ENCODE measurements at regions not wholly inside any gene's neighbourhood (a gene's known extent, or its start where the extent isn't known, plus 50 kb on each side); places are given as distances from the start of the nearest gene placed in this dataset.

GRCh38 chr11:28461846-28462245 is 353.7 kb downstream of the METTL15 start:
- CTCF ChIA-PET, result no interaction called here
- no peak for DNase-seq
- no peak overlapping the region for H3K4me3 ChIP-seq (ENCODE audit: low read depth, low read length)
- no peaks in the 10 kb centered on the region for H3K27me3 ChIP-seq (replicated peaks; ENCODE audit: control insufficient read depth, insufficient read depth, low read length)
- no peaks in the 10 kb centered on the region for H3K9me3 ChIP-seq
- H3K27me3 Mint-ChIP-seq (ENCODE audit: insufficient read depth, unreplicated experiment), result no peaks in the 10 kb centered on the region
- no peak overlapping the region for H3K4me3 Mint-ChIP-seq (ENCODE audit: unreplicated experiment)
- H3K36me3 Mint-ChIP-seq (ENCODE audit: insufficient read depth, unreplicated experiment), result no peaks in the 10 kb centered on the region
- no peaks in the 10 kb centered on the region for H3K36me3 ChIP-seq (ENCODE audit: control insufficient read depth, insufficient read depth, low read length)
- POLR2A ChIA-PET, result no interaction called here
- peaks cover 6% of the 10 kb centered on the region for H3K4me1 Mint-ChIP-seq (ENCODE audit: low read depth, unreplicated experiment)
- intact Hi-C loops (cut with micrococcal nuclease; ENCODE audit: unreplicated experiment), result no loop called here
- peaks cover 10% of the 10 kb centered on the region for H3K9me3 Mint-ChIP-seq (ENCODE audit: unreplicated experiment)
- no peak for TF ChIP-seq CTCF (IDR thresholded peaks at IDR 0.05; ENCODE audit: insufficient read depth in 1 of 2, low read depth in 1 of 2, low read length in 1 of 2, severe bottlenecking in 1 of 2, unreplicated experiment in 1 of 2)
- no peak overlapping the region for H3K27ac Mint-ChIP-seq (ENCODE audit: unreplicated experiment)
- no peaks in the 10 kb centered on the region for H3K4me1 ChIP-seq
- BruUV-seq (replicated peaks), result no TSS peak

- no peaks in the 10 kb centered on the region for H3K9me3 ChIP-seq
- Mint-ChIP-seq H3K4me1 (ENCODE audit: low read depth, unreplicated experiment) (peaks cover 6% of the 10 kb centered on the region), H3K9me3 (ENCODE audit: unreplicated experiment) (peaks cover 10% of the 10 kb centered on the region), H3K36me3 (ENCODE audit: insufficient read depth, unreplicated experiment) (no peaks in the 10 kb centered on the region), H3K4me3 (ENCODE audit: unreplicated experiment) (no peak overlapping the region), H3K27me3 (ENCODE audit: insufficient read depth, unreplicated experiment) (no peaks in the 10 kb centered on the region), H3K27ac (ENCODE audit: unreplicated experiment) (no peak overlapping the region)
- TF ChIP-seq CTCF (IDR thresholded peaks at IDR 0.05; ENCODE audit: insufficient read depth in 1 of 2, low read depth in 1 of 2, low read length in 1 of 2, severe bottlenecking in 1 of 2, unreplicated experiment in 1 of 2), result no peak
- ChIA-PET POLR2A (no interaction called here), CTCF (no interaction called here)
- no peaks in the 10 kb centered on the region for H3K27me3 ChIP-seq (replicated peaks; ENCODE audit: control insufficient read depth, insufficient read depth, low read length)
- H3K4me1 ChIP-seq, result no peaks in the 10 kb centered on the region
- H3K4me3 ChIP-seq (ENCODE audit: low read depth, low read length), result no peak overlapping the region
- no peak for DNase-seq
- H3K36me3 ChIP-seq (ENCODE audit: control insufficient read depth, insufficient read depth, low read length), result no peaks in the 10 kb centered on the region
- no TSS peak for BruUV-seq (replicated peaks)
- intact Hi-C loops (cut with micrococcal nuclease; ENCODE audit: unreplicated experiment), result no loop called here
Observed at GRCh38 chr11:28461338-28461737, 353.1 kb downstream of the METTL15 start.

- peaks cover 6% of the 10 kb centered on the region for H3K4me1 Mint-ChIP-seq (ENCODE audit: low read depth, unreplicated experiment)
- H3K27ac Mint-ChIP-seq (ENCODE audit: unreplicated experiment), result no peak overlapping the region
- TF ChIP-seq CTCF (IDR thresholded peaks at IDR 0.05; ENCODE audit: insufficient read depth in 1 of 2, low read depth in 1 of 2, low read length in 1 of 2, severe bottlenecking in 1 of 2, unreplicated experiment in 1 of 2), result no peak
- H3K9me3 Mint-ChIP-seq (ENCODE audit: unreplicated experiment), result peaks cover 7% of the 10 kb centered on the region
- H3K4me1 ChIP-seq, result no peaks in the 10 kb centered on the region
- BruUV-seq (replicated peaks), result no TSS peak
- DNase-seq, result no peak
- no peaks in the 10 kb centered on the region for H3K9me3 ChIP-seq
- H3K36me3 ChIP-seq (ENCODE audit: control insufficient read depth, insufficient read depth, low read length), result no peaks in the 10 kb centered on the region
- no peak overlapping the region for H3K4me3 ChIP-seq (ENCODE audit: low read depth, low read length)
- POLR2A ChIA-PET, result no interaction called here
- no peaks in the 10 kb centered on the region for H3K36me3 Mint-ChIP-seq (ENCODE audit: insufficient read depth, unreplicated experiment)
- H3K27me3 Mint-ChIP-seq (ENCODE audit: insufficient read depth, unreplicated experiment), result no peaks in the 10 kb centered on the region
- no peak overlapping the region for H3K4me3 Mint-ChIP-seq (ENCODE audit: unreplicated experiment)
- intact Hi-C loops (cut with micrococcal nuclease; ENCODE audit: unreplicated experiment), result no loop called here
- H3K27me3 ChIP-seq (replicated peaks; ENCODE audit: control insufficient read depth, insufficient read depth, low read length), result no peaks in the 10 kb centered on the region
- CTCF ChIA-PET, result no interaction called here
Observed at GRCh38 chr11:28460348-28460747, 352.2 kb downstream of the METTL15 start.

All from Caco-2 (cell line).